H1 (cell line): ENCODE measurements at regions not wholly inside any gene's neighbourhood (a gene's known extent, or its start where the extent isn't known, plus 50 kb on each side); places are given as distances from the start of the nearest gene placed in this dataset.
"Not testable (repeated sequence)": the region's sequence is repeated elsewhere in the genome, so short reads cannot be mapped to it uniquely, and the experiment has no call there.

Source experiments
- CTCF ChIA-PET: fragments of 300-600 bp; sonication (Branson Sonifier 250); formaldehyde crosslinking; loops from one replicate; lab custom pipeline; 2021; ENCODE audit not compliant: partially characterized antibody; lab: Charles Lee
- POLR2A ChIA-PET: fragments of 300-600 bp; sonication (Branson Sonifier 250); formaldehyde crosslinking; loops from one replicate; lab custom pipeline; 2021; ENCODE audit warnings: inconsistent platforms; ENCODE audit not compliant: partially characterized antibody; lab: Charles Lee
- DNase-seq, 2 experiments: peaks; one replicate each; pipeline versions ENCODE4 v3.0.0 to v3.0.0-alpha.2; 2010 to 2022; ENCODE audit warnings: low spot score in 2 of 2, low read depth in 1 of 2, mixed read lengths in 1 of 2
- FAIRE-seq: peaks from 2 replicates; lab custom pipeline; 2011; peaks lifted over from hg19 to GRCh38; lab: Jason Lieb, UNC
- H2AFZ ChIP-seq: 2 replicates; pipeline ENCODE4 v1.8.1; 2012; ENCODE audit warnings: low read length, inconsistent platforms
- H2AK5ac ChIP-seq: 2 replicates; pipeline ENCODE4 v1.6.1; 2013; ENCODE audit warnings: low read depth, low read length
- H2BK120ac ChIP-seq: replicated peaks from 2 replicates; pipeline ENCODE3; 2013; ENCODE audit warnings: low read depth, low read length, inconsistent platforms
- H2BK12ac ChIP-seq: 2 replicates; pipeline ENCODE4 v1.6.1; 2013; ENCODE audit warnings: low read depth, low read length
- H2BK15ac ChIP-seq: 2 replicates; pipeline ENCODE4 v1.6.1; 2013; ENCODE audit warnings: low read length
- H2BK20ac ChIP-seq: 2 replicates; pipeline ENCODE4 v1.6.1; 2013; ENCODE audit warnings: low read length
- H2BK5ac ChIP-seq: 2 replicates; pipeline ENCODE4 v1.6.1; 2013; ENCODE audit warnings: low read depth, low read length
- H3K14ac ChIP-seq: 2 replicates; pipeline ENCODE4 v1.6.1; 2013; ENCODE audit warnings: inconsistent platforms; ENCODE audit not compliant: insufficient read length
- H3K18ac ChIP-seq: 2 replicates; pipeline ENCODE4 v1.6.1; 2013; ENCODE audit warnings: low read length; ENCODE audit errors: extremely low read depth
- H3K23ac ChIP-seq: 2 replicates; pipeline ENCODE4 v1.6.1; 2013; ENCODE audit warnings: inconsistent platforms; ENCODE audit not compliant: insufficient read length
- H3K23me2 ChIP-seq: 2 replicates; pipeline ENCODE4 v1.6.1; 2013; ENCODE audit warnings: low read depth, low read length
- H3K27ac ChIP-seq: 2 replicates; pipeline ENCODE4 v1.6.1; 2011; ENCODE audit warnings: low read depth, low read length, inconsistent platforms
- H3K27me3 ChIP-seq, 4 experiments: replicated peaks in 1 of 4; 1 replicate in 1 of 4; 2 replicates in 3 of 4; pipeline versions ENCODE4 v1.6.1 to v1.8.1; 2011 to 2013; ENCODE audit warnings: low read length in 3 of 4, mild to moderate bottlenecking in 3 of 4, inconsistent platforms in 2 of 4, mixed read lengths in 2 of 4, moderate library complexity in 1 of 4; ENCODE audit not compliant: control insufficient read depth in 3 of 4, insufficient read depth in 3 of 4; ENCODE audit errors: extremely low read depth in 1 of 4
- H3K36me3 ChIP-seq, 4 experiments: 2 replicates each; pipeline versions ENCODE4 v1.6.1 to v1.8.1; 2011 to 2013; ENCODE audit warnings: mild to moderate bottlenecking in 4 of 4, low read length in 3 of 4, moderate library complexity in 2 of 4, control low read depth in 1 of 4, inconsistent platforms in 1 of 4; ENCODE audit not compliant: insufficient read depth in 4 of 4, control insufficient read depth in 2 of 4
- H3K4ac ChIP-seq: replicated peaks from 2 replicates; pipeline ENCODE3; 2013; ENCODE audit warnings: low read length, low read depth, mixed read lengths, inconsistent platforms; ENCODE audit not compliant: insufficient read length
- H3K4me1 ChIP-seq, 4 experiments: replicated peaks in 1 of 4; 1 replicate in 1 of 4; 2 replicates in 3 of 4; pipeline versions ENCODE4 v1.6.1 to v1.8.1; 2011 to 2013; ENCODE audit warnings: low read length in 3 of 4, inconsistent platforms in 2 of 4, mixed read lengths in 1 of 4; ENCODE audit not compliant: insufficient read depth in 4 of 4, control insufficient read depth in 3 of 4
- H3K4me2 ChIP-seq, 2 experiments: 2 replicates each; pipeline versions ENCODE4 v1.6.1 to v1.8.1; 2011 to 2013; ENCODE audit warnings: low read depth in 2 of 2, low read length in 2 of 2, control low read depth in 1 of 2, inconsistent platforms in 1 of 2, mild to moderate bottlenecking in 1 of 2; ENCODE audit not compliant: insufficient read depth in 1 of 2
- H3K4me3 ChIP-seq, 4 experiments: fragments of 200-600, 300-600 bp in 1 of 4; sonication (generic), shearing (Covaris generic), sonication (Bioruptor Twin) in 1 of 4; 2 replicates each; pipeline versions ENCODE4 v1.5.1 to v1.8.1; 2011 to 2016; ENCODE audit warnings: low read length in 4 of 4, low read depth in 3 of 4, control low read depth in 2 of 4, inconsistent platforms in 2 of 4, mild to moderate bottlenecking in 2 of 4, mixed read lengths in 1 of 4, moderate library complexity in 1 of 4; ENCODE audit not compliant: insufficient read depth in 2 of 4; ENCODE audit errors: extremely low read depth in 1 of 4
- H3K56ac ChIP-seq: replicated peaks from 2 replicates; pipeline ENCODE3; 2013; ENCODE audit warnings: low read depth, mild to moderate bottlenecking, mixed read lengths, low read length, inconsistent platforms; ENCODE audit not compliant: insufficient read length
- H3K79me1 ChIP-seq: 2 replicates; pipeline ENCODE4 v1.6.1; 2013; ENCODE audit warnings: low read depth, low read length, control low read depth
- H3K79me2 ChIP-seq, 2 experiments: 2 replicates each; pipeline versions ENCODE4 v1.6.1 to v1.8.1; 2012 to 2013; ENCODE audit warnings: low read length in 2 of 2, mild to moderate bottlenecking in 2 of 2, inconsistent platforms in 1 of 2; ENCODE audit not compliant: insufficient read depth in 2 of 2, control insufficient read depth in 1 of 2
- H3K9ac ChIP-seq, 4 experiments: replicated peaks in 1 of 4; 1 replicate in 1 of 4; 2 replicates in 3 of 4; pipeline versions ENCODE4 v1.6.1 to v1.8.1; 2011 to 2013; ENCODE audit warnings: low read depth in 3 of 4, low read length in 3 of 4, control low read depth in 2 of 4, mild to moderate bottlenecking in 2 of 4, moderate library complexity in 2 of 4, inconsistent platforms in 1 of 4; ENCODE audit errors: extremely low read depth in 1 of 4
- H3K9me3 ChIP-seq, 2 experiments: 2 replicates each; pipeline versions ENCODE4 v1.6.1 to v1.8.1; 2012 to 2013; ENCODE audit warnings: mild to moderate bottlenecking in 2 of 2, moderate library complexity in 2 of 2, control low read depth in 1 of 2, inconsistent platforms in 1 of 2, low read depth in 1 of 2, low read length in 1 of 2, mixed read lengths in 1 of 2; ENCODE audit not compliant: insufficient read depth in 2 of 2
- H4K20me1 ChIP-seq, 2 experiments: replicated peaks in 1 of 2; 2 replicates each; pipeline versions ENCODE3 to v1.8.1; 2011 to 2013; ENCODE audit warnings: inconsistent platforms in 2 of 2, low read length in 2 of 2, mild to moderate bottlenecking in 1 of 2; ENCODE audit not compliant: insufficient read depth in 2 of 2, control insufficient read depth in 1 of 2
- H4K5ac ChIP-seq: 2 replicates; pipeline ENCODE4 v1.6.1; 2013; ENCODE audit warnings: low read length, low read depth, mixed read lengths, inconsistent platforms; ENCODE audit not compliant: insufficient read length
- H4K8ac ChIP-seq: 2 replicates; pipeline ENCODE4 v1.8.0; 2013; ENCODE audit warnings: mild to moderate bottlenecking, moderate library complexity, low read length, inconsistent platforms; ENCODE audit not compliant: insufficient read depth; ENCODE audit errors: extremely low read depth
- H4K91ac ChIP-seq: replicated peaks from 2 replicates; pipeline ENCODE3; 2013; ENCODE audit warnings: low read length, mixed read lengths, inconsistent platforms; ENCODE audit not compliant: insufficient read length
- BACH1 ChIP-seq: IDR thresholded peaks from 2 replicates; pipeline ENCODE4 v1.6.1; 2012; ENCODE audit warnings: low read length, improper control_type of control experiment
- HDAC2 ChIP-seq, 2 experiments: fragments of 300-600 bp in 1 of 2; sonication (generic) in 1 of 2; IDR thresholded peaks; 2 replicates each; pipeline ENCODE4 v1.6.1; 2011 to 2012; ENCODE audit warnings: low read depth in 2 of 2, low read length in 2 of 2, mild to moderate bottlenecking in 2 of 2, moderate library complexity in 2 of 2, borderline replicate concordance in 1 of 2, inconsistent platforms in 1 of 2
- JUN ChIP-seq: IDR thresholded peaks from 2 replicates; pipeline ENCODE4 v1.6.1; 2011; ENCODE audit warnings: low read depth, mild to moderate bottlenecking, improper control_type of control experiment, low read length
- JUND ChIP-seq: IDR thresholded peaks from 2 replicates; pipeline ENCODE4 v1.6.1; 2011; ENCODE audit warnings: mild to moderate bottlenecking, improper control_type of control experiment, low read length
- POLR2A ChIP-seq, 2 experiments: IDR thresholded peaks; 1 replicate in 1 of 2; 2 replicates in 1 of 2; pipeline ENCODE4 v1.6.1; 2011; ENCODE audit warnings: low read depth in 2 of 2, low read length in 2 of 2, mild to moderate bottlenecking in 2 of 2; ENCODE audit errors: control extremely low read depth in 1 of 2
- WGBS, 2 experiments: shearing (Covaris generic) in 1 of 2; methylation state at CpG; one replicate each; pipeline versions ENCODE4 v1.1.6 to v1.1.7; 2013 to 2015; ENCODE audit warnings: low lambda C conversion rate in 2 of 2, mixed read lengths in 2 of 2, inconsistent platforms in 1 of 2, low coverage in 1 of 2, missing lambda C conversion rate in 1 of 2; ENCODE audit not compliant: insufficient replicate concordance in 2 of 2, insufficient coverage in 1 of 2, insufficient read length in 1 of 2; ENCODE audit errors: extremely low coverage in 1 of 2, missing lambda C conversion rate in 1 of 2; 5-methylcytosine and 5-hydroxymethylcytosine counted together
- TF ChIP-seq, protein P1 (sequence below), 3 experiments: IDR thresholded peaks; 1 replicate in 2 of 3; 2 replicates in 1 of 3; pipeline versions ENCODE4 v1.5.1 to v1.6.1; 2011; ENCODE audit warnings: low read length in 3 of 3, mild to moderate bottlenecking in 3 of 3, inconsistent platforms in 2 of 3, low read depth in 1 of 3, moderate library complexity in 1 of 3; ENCODE audit not compliant: insufficient read depth in 1 of 3; ENCODE audit errors: control extremely low read depth in 1 of 3
- TF ChIP-seq, protein P2 (sequence below): IDR thresholded peaks from 2 replicates; pipeline ENCODE4 v1.6.1; 2012; ENCODE audit warnings: inconsistent platforms
- TF ChIP-seq, protein P3 (sequence below): IDR thresholded peaks from 2 replicates; pipeline ENCODE4 v1.6.1; 2011; ENCODE audit warnings: low read length, improper control_type of control experiment

DNA sequence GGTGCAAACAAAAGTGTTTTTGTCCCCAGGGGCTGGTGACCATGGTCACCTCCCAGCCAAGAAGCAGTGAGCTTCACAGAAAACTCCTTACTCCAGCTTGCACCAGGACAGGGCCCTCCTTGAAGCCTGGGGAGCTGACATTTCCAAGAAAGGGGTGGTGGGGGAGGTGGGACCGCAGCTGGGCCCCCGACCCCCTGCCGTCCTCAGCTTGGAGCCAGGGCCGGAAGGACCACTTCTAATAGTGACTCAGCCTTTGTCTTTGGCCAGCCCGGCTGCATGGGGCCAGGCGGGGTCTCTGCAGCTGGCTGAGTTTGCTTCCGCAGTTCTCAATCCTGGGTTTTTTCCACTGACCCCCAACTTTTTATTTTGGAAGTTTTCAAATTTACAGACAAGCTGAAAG, 136.5 kb upstream of the POU3F1 start (continued):
- peak; percentile 30; the same call in 1 of the 2 replicates for TF ChIP-seq JUND
- no peak for TF ChIP-seq JUN
- TF ChIP-seq, protein P1, sequence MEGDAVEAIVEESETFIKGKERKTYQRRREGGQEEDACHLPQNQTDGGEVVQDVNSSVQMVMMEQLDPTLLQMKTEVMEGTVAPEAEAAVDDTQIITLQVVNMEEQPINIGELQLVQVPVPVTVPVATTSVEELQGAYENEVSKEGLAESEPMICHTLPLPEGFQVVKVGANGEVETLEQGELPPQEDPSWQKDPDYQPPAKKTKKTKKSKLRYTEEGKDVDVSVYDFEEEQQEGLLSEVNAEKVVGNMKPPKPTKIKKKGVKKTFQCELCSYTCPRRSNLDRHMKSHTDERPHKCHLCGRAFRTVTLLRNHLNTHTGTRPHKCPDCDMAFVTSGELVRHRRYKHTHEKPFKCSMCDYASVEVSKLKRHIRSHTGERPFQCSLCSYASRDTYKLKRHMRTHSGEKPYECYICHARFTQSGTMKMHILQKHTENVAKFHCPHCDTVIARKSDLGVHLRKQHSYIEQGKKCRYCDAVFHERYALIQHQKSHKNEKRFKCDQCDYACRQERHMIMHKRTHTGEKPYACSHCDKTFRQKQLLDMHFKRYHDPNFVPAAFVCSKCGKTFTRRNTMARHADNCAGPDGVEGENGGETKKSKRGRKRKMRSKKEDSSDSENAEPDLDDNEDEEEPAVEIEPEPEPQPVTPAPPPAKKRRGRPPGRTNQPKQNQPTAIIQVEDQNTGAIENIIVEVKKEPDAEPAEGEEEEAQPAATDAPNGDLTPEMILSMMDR (IDR thresholded peaks at IDR 0.05; ENCODE audit: control extremely low read depth in 1 of 3, insufficient read depth in 1 of 3, low read depth in 1 of 3, low read length in 3 of 3): no peak
- TF ChIP-seq, protein P2, sequence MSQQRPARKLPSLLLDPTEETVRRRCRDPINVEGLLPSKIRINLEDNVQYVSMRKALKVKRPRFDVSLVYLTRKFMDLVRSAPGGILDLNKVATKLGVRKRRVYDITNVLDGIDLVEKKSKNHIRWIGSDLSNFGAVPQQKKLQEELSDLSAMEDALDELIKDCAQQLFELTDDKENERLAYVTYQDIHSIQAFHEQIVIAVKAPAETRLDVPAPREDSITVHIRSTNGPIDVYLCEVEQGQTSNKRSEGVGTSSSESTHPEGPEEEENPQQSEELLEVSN: no peak
- no peak for TF ChIP-seq POLR2A (IDR thresholded peaks at IDR 0.05; ENCODE audit: control extremely low read depth in 1 of 2, low read depth in 2 of 2, low read length in 2 of 2)
- TF ChIP-seq, protein P3, sequence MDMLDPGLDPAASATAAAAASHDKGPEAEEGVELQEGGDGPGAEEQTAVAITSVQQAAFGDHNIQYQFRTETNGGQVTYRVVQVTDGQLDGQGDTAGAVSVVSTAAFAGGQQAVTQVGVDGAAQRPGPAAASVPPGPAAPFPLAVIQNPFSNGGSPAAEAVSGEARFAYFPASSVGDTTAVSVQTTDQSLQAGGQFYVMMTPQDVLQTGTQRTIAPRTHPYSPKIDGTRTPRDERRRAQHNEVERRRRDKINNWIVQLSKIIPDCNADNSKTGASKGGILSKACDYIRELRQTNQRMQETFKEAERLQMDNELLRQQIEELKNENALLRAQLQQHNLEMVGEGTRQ: no peak
- TF ChIP-seq BACH1: peak; percentile 75
- no peak for TF ChIP-seq HDAC2 (IDR thresholded peaks at IDR 0.05; ENCODE audit: borderline replicate concordance in 1 of 2, low read depth in 2 of 2, low read length in 2 of 2)

DNA sequence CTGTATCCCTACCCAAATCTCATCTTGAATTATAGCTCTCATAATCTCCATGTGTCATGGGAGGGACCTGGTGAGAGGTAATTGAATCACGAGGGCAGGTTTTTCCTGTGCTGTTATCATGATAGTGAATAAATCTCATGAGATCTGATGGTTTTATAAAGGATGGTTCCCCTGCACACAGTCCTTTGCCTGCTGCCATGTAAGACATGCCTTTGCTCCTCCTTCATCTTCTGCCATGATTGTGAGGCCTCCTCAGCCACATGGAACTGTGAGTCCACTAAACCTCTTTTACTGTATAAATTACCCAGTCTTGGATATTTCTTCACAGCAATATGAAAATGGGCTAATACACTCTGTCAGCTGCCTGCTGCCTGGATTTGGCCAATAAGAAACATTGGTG, 133.8 kb upstream of the POU3F1 start:
- not testable (repeated sequence) for H3K4me2 ChIP-seq, H3K9me3 ChIP-seq, H3K36me3 ChIP-seq, H4K91ac ChIP-seq, H3K14ac ChIP-seq, FAIRE-seq, H3K4me3 ChIP-seq, H4K5ac ChIP-seq, H4K20me1 ChIP-seq, H3K9ac ChIP-seq, H2BK5ac ChIP-seq, H3K56ac ChIP-seq, H2BK15ac ChIP-seq, H2BK120ac ChIP-seq, H3K4ac ChIP-seq, H3K79me2 ChIP-seq, H3K18ac ChIP-seq, DNase-seq, H3K79me1 ChIP-seq, H2AFZ ChIP-seq, H4K8ac ChIP-seq, H3K4me1 ChIP-seq, H3K27ac ChIP-seq, H2BK12ac ChIP-seq, H3K23me2 ChIP-seq, H3K27me3 ChIP-seq, H3K23ac ChIP-seq
- 100% methylated on average over 1 of the region's 1 CpG; no CpG with 5 or more reads in 1 of the 2 experiments for WGBS, 2 experiments
- H2BK20ac ChIP-seq: peak overlapping the region; percentile 66; the same call in 1 of the 2 replicates
- ChIA-PET POLR2A (interaction anchor here (1.7 kb wide), 1 partner anchor 28 kb away, joined by 4 read pairs; no protein-coding TSS in a partner anchor), CTCF (interaction anchor here (0.8 to 1.9 kb wide), 4 partner anchors 12 to 261 kb away, joined by 3 to 8 read pairs (median 4); no protein-coding TSS in a partner anchor)
- H2AK5ac ChIP-seq: peak overlapping the region; percentile 46; the same call in 1 of the 2 replicates
